ENCODE measurements at regions not wholly inside any gene's neighbourhood (a gene's known extent, or its start where the extent isn't known, plus 50 kb on each side); places are given as distances from the start of the nearest gene placed in this dataset.

DNA sequence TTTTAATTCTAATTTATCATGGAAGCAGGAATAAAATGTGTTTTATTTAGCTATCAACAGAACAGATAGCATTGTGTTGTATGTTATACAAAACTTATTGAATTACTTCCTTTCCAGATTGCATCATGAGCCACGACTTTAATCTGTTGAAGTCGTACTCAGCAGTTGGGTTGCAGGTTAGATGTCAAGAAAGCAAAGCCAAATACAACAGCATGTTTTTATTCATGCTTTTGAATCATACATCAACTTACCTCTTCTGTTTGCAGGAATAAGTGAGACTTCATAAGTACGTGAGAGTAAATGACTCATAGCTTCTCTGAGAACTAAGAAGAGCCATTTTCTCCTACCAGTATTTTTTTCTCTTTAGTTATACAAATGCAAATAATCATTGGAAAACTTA lies 110.8 kb upstream of the ADGRL4 start:
- H3K36me3 ChIP-seq (ENCODE audit: low read length) = no peaks in the 10 kb centered on the region
- H3K27ac ChIP-seq (ENCODE audit: low read depth, low read length) = no peak overlapping the region
- TF ChIP-seq, protein P1, sequence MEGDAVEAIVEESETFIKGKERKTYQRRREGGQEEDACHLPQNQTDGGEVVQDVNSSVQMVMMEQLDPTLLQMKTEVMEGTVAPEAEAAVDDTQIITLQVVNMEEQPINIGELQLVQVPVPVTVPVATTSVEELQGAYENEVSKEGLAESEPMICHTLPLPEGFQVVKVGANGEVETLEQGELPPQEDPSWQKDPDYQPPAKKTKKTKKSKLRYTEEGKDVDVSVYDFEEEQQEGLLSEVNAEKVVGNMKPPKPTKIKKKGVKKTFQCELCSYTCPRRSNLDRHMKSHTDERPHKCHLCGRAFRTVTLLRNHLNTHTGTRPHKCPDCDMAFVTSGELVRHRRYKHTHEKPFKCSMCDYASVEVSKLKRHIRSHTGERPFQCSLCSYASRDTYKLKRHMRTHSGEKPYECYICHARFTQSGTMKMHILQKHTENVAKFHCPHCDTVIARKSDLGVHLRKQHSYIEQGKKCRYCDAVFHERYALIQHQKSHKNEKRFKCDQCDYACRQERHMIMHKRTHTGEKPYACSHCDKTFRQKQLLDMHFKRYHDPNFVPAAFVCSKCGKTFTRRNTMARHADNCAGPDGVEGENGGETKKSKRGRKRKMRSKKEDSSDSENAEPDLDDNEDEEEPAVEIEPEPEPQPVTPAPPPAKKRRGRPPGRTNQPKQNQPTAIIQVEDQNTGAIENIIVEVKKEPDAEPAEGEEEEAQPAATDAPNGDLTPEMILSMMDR (IDR thresholded peaks at IDR 0.05; ENCODE audit: insufficient read depth, low read length, poor library complexity, severe bottlenecking) = no peak
- TF ChIP-seq EZH2phosphoT487 (conservative IDR thresholded peaks at IDR 0.05; ENCODE audit: low read length) = no peak
- no peak overlapping the region for H2AFZ ChIP-seq (ENCODE audit: low read depth, low read length, severe bottlenecking)
- no peaks in the 10 kb centered on the region for H3K9me3 ChIP-seq (ENCODE audit: insufficient read depth, low read length)
- no peak overlapping the region for H3K9ac ChIP-seq (ENCODE audit: low read length)
- H3K4me2 ChIP-seq (ENCODE audit: low read depth, low read length, poor library complexity, severe bottlenecking) = no peak overlapping the region
- H3K4me3 ChIP-seq (ENCODE audit: insufficient read depth, low read length, poor library complexity, severe bottlenecking) = no peak overlapping the region
- no peaks in the 10 kb centered on the region for H3F3A ChIP-seq (ENCODE audit: insufficient read depth)
- no peaks in the 10 kb centered on the region for H3K9me2 ChIP-seq (replicated peaks; ENCODE audit: insufficient read depth, low read length)
- no peaks in the 10 kb centered on the region for H4K20me1 ChIP-seq (ENCODE audit: low read depth, low read length)
- no peaks in the 10 kb centered on the region for H3K79me2 ChIP-seq (ENCODE audit: insufficient read depth, low read length)
- no peaks in the 10 kb centered on the region for H3K27me3 ChIP-seq (ENCODE audit: low read length)

DNA sequence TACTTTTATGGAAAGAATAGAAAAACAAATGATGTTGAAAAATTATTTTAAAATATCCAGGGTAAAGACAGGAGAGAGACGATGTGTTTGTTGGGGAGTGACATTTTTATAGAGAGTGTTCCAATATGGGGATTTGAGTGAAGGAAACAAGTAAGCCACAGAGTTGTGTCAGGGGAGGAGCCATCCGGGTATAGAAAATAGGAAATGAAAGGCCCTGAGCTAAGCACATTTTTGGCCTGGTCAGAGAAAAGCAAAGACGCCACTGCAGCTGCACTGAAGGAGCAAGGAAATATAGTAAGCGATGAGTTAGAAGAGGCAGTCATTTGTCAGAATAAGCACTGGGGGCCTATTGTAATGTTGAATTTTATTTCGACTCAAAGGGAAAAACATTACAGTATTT lies 107.3 kb upstream of the ADGRL4 start:
- Histone ChIP-seq H3K4me2 (ENCODE audit: low read depth, low read length, poor library complexity, severe bottlenecking) (no peak overlapping the region), H3K79me2 (ENCODE audit: insufficient read depth, low read length) (no peaks in the 10 kb centered on the region), H3F3A (ENCODE audit: insufficient read depth) (no peaks in the 10 kb centered on the region), H3K27ac (ENCODE audit: low read depth, low read length) (no peak overlapping the region), H4K20me1 (ENCODE audit: low read depth, low read length) (no peaks in the 10 kb centered on the region), H3K9ac (ENCODE audit: low read length) (no peak overlapping the region), H3K4me3 (ENCODE audit: insufficient read depth, low read length, poor library complexity, severe bottlenecking) (no peak overlapping the region), H2AFZ (ENCODE audit: low read depth, low read length, severe bottlenecking) (no peak overlapping the region), H3K9me3 (ENCODE audit: insufficient read depth, low read length) (no peaks in the 10 kb centered on the region), H3K36me3 (ENCODE audit: low read length) (no peaks in the 10 kb centered on the region), H3K27me3 (ENCODE audit: low read length) (no peaks in the 10 kb centered on the region), H3K9me2 (replicated peaks; ENCODE audit: insufficient read depth, low read length) (no peaks in the 10 kb centered on the region)
- TF ChIP-seq EZH2phosphoT487 (conservative IDR thresholded peaks at IDR 0.05; ENCODE audit: low read length) = no peak

DNA sequence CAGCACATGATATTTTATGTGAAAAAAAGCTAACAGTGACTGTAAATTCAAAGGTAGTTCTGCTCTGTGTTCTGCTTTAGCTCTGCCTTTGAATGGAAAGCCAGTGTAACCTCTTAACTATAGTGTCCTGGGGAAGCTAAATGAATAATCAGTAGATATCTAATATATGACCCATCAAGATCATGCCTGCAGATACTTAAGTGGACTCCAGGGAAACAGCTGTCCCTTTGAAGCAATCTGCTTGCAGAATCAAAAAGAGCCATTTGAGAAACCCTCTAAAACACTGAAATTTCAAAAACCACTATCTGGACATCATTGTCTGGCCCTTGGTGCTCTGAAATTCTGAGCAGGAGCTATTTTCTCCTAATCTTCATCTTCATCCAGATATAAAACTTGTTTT lies 104.2 kb upstream of the ADGRL4 start:
- no peaks in the 10 kb centered on the region for H4K20me1 ChIP-seq (ENCODE audit: low read depth, low read length)
- no peak overlapping the region for H3K27ac ChIP-seq (ENCODE audit: low read depth, low read length)
- H3K79me2 ChIP-seq (ENCODE audit: insufficient read depth, low read length) = no peaks in the 10 kb centered on the region
- no peaks in the 10 kb centered on the region for H3K9me3 ChIP-seq (ENCODE audit: insufficient read depth, low read length)
- no peak overlapping the region for H3K9ac ChIP-seq (ENCODE audit: low read length)
- TF ChIP-seq, protein P1 (IDR thresholded peaks at IDR 0.05; ENCODE audit: insufficient read depth, low read length, poor library complexity, severe bottlenecking) = no peak
- no peak for TF ChIP-seq EZH2phosphoT487 (conservative IDR thresholded peaks at IDR 0.05; ENCODE audit: low read length)
- H3K27me3 ChIP-seq (ENCODE audit: low read length) = no peaks in the 10 kb centered on the region
- no peaks in the 10 kb centered on the region for H3F3A ChIP-seq (ENCODE audit: insufficient read depth)
- H2AFZ ChIP-seq (ENCODE audit: low read depth, low read length, severe bottlenecking) = no peak overlapping the region
- no peak overlapping the region for H3K4me3 ChIP-seq (ENCODE audit: insufficient read depth, low read length, poor library complexity, severe bottlenecking)
- no peak overlapping the region for H3K4me2 ChIP-seq (ENCODE audit: low read depth, low read length, poor library complexity, severe bottlenecking)
- H3K9me2 ChIP-seq (replicated peaks; ENCODE audit: insufficient read depth, low read length) = no peaks in the 10 kb centered on the region
- H3K36me3 ChIP-seq (ENCODE audit: low read length) = no peaks in the 10 kb centered on the region

DNA sequence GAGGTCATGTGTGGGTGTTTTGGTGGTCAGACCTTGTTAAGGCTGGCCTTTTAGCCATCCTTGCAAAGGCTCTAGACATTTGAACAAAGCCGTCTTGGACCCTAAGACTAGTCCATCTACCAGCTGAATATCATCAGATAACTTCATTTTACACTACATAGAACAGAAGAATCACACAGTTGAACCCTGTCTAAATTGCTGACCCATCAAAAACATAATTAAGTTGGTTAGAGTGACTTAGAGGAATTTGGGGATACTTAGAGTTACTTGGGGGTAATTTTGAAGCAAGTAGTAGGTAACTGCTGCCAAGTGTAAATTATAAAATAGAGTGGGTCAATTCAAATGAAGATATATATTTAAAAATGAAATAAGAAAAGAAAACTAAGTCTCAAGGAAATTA lies 102.9 kb upstream of the ADGRL4 start:
- Histone ChIP-seq H3K36me3 (ENCODE audit: low read length) (no peaks in the 10 kb centered on the region), H3K27me3 (ENCODE audit: low read length) (no peaks in the 10 kb centered on the region), H3K79me2 (ENCODE audit: insufficient read depth, low read length) (no peaks in the 10 kb centered on the region), H2AFZ (ENCODE audit: low read depth, low read length, severe bottlenecking) (no peak overlapping the region), H4K20me1 (ENCODE audit: low read depth, low read length) (no peaks in the 10 kb centered on the region), H3K27ac (ENCODE audit: low read depth, low read length) (no peak overlapping the region), H3K4me2 (ENCODE audit: low read depth, low read length, poor library complexity, severe bottlenecking) (no peak overlapping the region), H3K9ac (ENCODE audit: low read length) (no peak overlapping the region), H3F3A (ENCODE audit: insufficient read depth) (no peaks in the 10 kb centered on the region), H3K9me2 (replicated peaks; ENCODE audit: insufficient read depth, low read length) (no peaks in the 10 kb centered on the region), H3K9me3 (ENCODE audit: insufficient read depth, low read length) (no peaks in the 10 kb centered on the region), H3K4me3 (ENCODE audit: insufficient read depth, low read length, poor library complexity, severe bottlenecking) (no peak overlapping the region)
- TF ChIP-seq, protein P1 (IDR thresholded peaks at IDR 0.05; ENCODE audit: insufficient read depth, low read length, poor library complexity, severe bottlenecking) = no peak
- TF ChIP-seq EZH2phosphoT487 (conservative IDR thresholded peaks at IDR 0.05; ENCODE audit: low read length) = no peak

All from SU-DHL-6 (cell line).